ENCODE measurements at regions not wholly inside any gene's neighbourhood (a gene's known extent, or its start where the extent isn't known, plus 50 kb on each side); places are given as distances from the start of the nearest gene placed in this dataset.

GRCh38 chr2:51846796-51847195 is 814.9 kb upstream of the NRXN1 start:
- no peak for DNase-seq (ENCODE audit: low read depth)
- no peak overlapping the region for H3K4me3 ChIP-seq (replicated peaks; ENCODE audit: low read depth, low read length)
- no peak for TF ChIP-seq CTCF (IDR thresholded peaks at IDR 0.05; ENCODE audit: low read length, missing control alignments)

GRCh38 chr2:51846018-51846417 is 814.1 kb upstream of the NRXN1 start:
- TF ChIP-seq CTCF (IDR thresholded peaks at IDR 0.05; ENCODE audit: low read length, missing control alignments), result no peak
- no peak overlapping the region for H3K4me3 ChIP-seq (replicated peaks; ENCODE audit: low read depth, low read length)
- no peak for DNase-seq (ENCODE audit: low read depth)

GRCh38 chr2:51844596-51844995 is 812.7 kb upstream of the NRXN1 start:
- no peak for DNase-seq (ENCODE audit: low read depth)
- no peak overlapping the region for H3K4me3 ChIP-seq (replicated peaks; ENCODE audit: low read depth, low read length)
- TF ChIP-seq CTCF (IDR thresholded peaks at IDR 0.05; ENCODE audit: low read length, missing control alignments), result no peak

GRCh38 chr2:51829477-51829876 is 797.5 kb upstream of the NRXN1 start:
- no peak for TF ChIP-seq CTCF (IDR thresholded peaks at IDR 0.05; ENCODE audit: low read length, missing control alignments)
- no peak for DNase-seq (ENCODE audit: low read depth)

GRCh38 chr2:51825823-51826222 is 793.9 kb upstream of the NRXN1 start:
- TF ChIP-seq CTCF (IDR thresholded peaks at IDR 0.05; ENCODE audit: low read length, missing control alignments), result no peak
- H3K4me3 ChIP-seq (replicated peaks; ENCODE audit: low read depth, low read length), result no peak overlapping the region
- DNase-seq (ENCODE audit: low read depth), result no peak

More at GRCh38 chr2:51829477-51829876, 797.5 kb upstream of the NRXN1 start:
- no peak overlapping the region for H3K4me3 ChIP-seq (replicated peaks; ENCODE audit: low read depth, low read length)

- peak; percentile 69 for DNase-seq (ENCODE audit: low read depth)
- no peak for TF ChIP-seq CTCF (IDR thresholded peaks at IDR 0.05; ENCODE audit: low read length, missing control alignments)
- no peak overlapping the region for H3K4me3 ChIP-seq (replicated peaks; ENCODE audit: low read depth, low read length)
Measured at GRCh38 chr2:51813247-51813646, 781.3 kb upstream of the NRXN1 start.

GRCh38 chr2:51812138-51812866 is 780.4 kb upstream of the NRXN1 start:
- peak; percentile 50 for DNase-seq (ENCODE audit: low read depth)
- TF ChIP-seq CTCF (IDR thresholded peaks at IDR 0.05; ENCODE audit: low read length, missing control alignments), result no peak

More at GRCh38 chr2:51812138-51812866, 780.4 kb upstream of the NRXN1 start:
- no peak overlapping the region for H3K4me3 ChIP-seq (replicated peaks; ENCODE audit: low read depth, low read length)
